Activated CD4-positive, alpha-beta T cell treated with anti-CD3 and anti-CD28 coated beads, Interleukin-10, Interleukin-2, amounts not matched to agents 100 ng/mL and 50 ng/mL, durations not matched to agents 16 hours and 8 hours (primary cell): ENCODE measurements at regions not wholly inside any gene's neighbourhood (a gene's known extent, or its start where the extent isn't known, plus 50 kb on each side); places are given as distances from the start of the nearest gene placed in this dataset.
"Not testable (repeated sequence)": the region's sequence is repeated elsewhere in the genome, so short reads cannot be mapped to it uniquely, and the experiment has no call there.

Experiments
- DNase-seq: peaks from one replicate; pipeline ENCODE4 v3.0.0-alpha.2; 2020

- DNase-seq: not testable (repeated sequence)
These were observed 315.2 kb downstream of the SV2B start for GRCh38 chr15:91415258-91415657.

GRCh38 chr15:91420689-91421088 lies 320.6 kb downstream of the SV2B start:
- DNase-seq: no peak

- DNase-seq: peak; percentile 19
These were observed 322.7 kb downstream of the SV2B start for GRCh38 chr15:91422797-91423196.

GRCh38 chr15:91424001-91424400 lies 323.9 kb downstream of the SV2B start:
- no peak for DNase-seq

GRCh38 chr15:91426412-91426811 lies 326.4 kb downstream of the SV2B start:
- DNase-seq: peak; percentile 23

GRCh38 chr15:91429973-91430372 lies 329.9 kb downstream of the SV2B start:
- no peak for DNase-seq

GRCh38 chr15:91431041-91431715 lies 331.1 kb downstream of the SV2B start:
- DNase-seq: no peak

- DNase-seq: no peak
These were observed 335.1 kb downstream of the SV2B start for GRCh38 chr15:91435113-91435512.

GRCh38 chr15:91444656-91445055 lies 344.6 kb downstream of the SV2B start:
- DNase-seq: no peak

GRCh38 chr15:91445695-91446228 lies 345.7 kb downstream of the SV2B start:
- no peak for DNase-seq

GRCh38 chr15:91447991-91448644 lies 348.1 kb downstream of the SV2B start:
- no peak for DNase-seq

GRCh38 chr15:91453376-91453775 lies 353.3 kb downstream of the SV2B start:
- DNase-seq: not testable (repeated sequence)

GRCh38 chr15:91456251-91456718 lies 356.2 kb downstream of the SV2B start:
- no peak for DNase-seq

- DNase-seq: no peak
These were observed 356.9 kb downstream of the SV2B start for GRCh38 chr15:91456921-91457320.

- no peak for DNase-seq
These were observed 361.3 kb downstream of the SV2B start for GRCh38 chr15:91461377-91461776.

- DNase-seq: no peak
These were observed 365.0 kb downstream of the SV2B start for GRCh38 chr15:91465086-91465485.

- no peak for DNase-seq
These were observed 365.6 kb downstream of the SV2B start for GRCh38 chr15:91465696-91466095.

- peak; percentile 36 for DNase-seq
These were observed 369.0 kb downstream of the SV2B start for GRCh38 chr15:91468871-91469580.

GRCh38 chr15:91469632-91470567 lies 369.8 kb downstream of the SV2B start:
- peak; percentile 73 for DNase-seq

- DNase-seq: peak; percentile 22
These were observed 371.4 kb downstream of the SV2B start for GRCh38 chr15:91471468-91471867.

GRCh38 chr15:91472316-91472756 lies 372.3 kb downstream of the SV2B start:
- peak; percentile 42 for DNase-seq

- no peak for DNase-seq
These were observed 374.0 kb downstream of the SV2B start for GRCh38 chr15:91473894-91474545.
